ENCODE measurements at regions not wholly inside any gene's neighbourhood (a gene's known extent, or its start where the extent isn't known, plus 50 kb on each side); places are given as distances from the start of the nearest gene placed in this dataset.

- TF ChIP-seq CTCF (conservative IDR thresholded peaks at IDR 0.05 in 1 of 2, IDR thresholded peaks at IDR 0.05 in 1 of 2; ENCODE audit: extremely low read depth in 1 of 2, insufficient read depth in 1 of 2, low read depth in 1 of 2, low read length in 2 of 2), result no peak
- TF ChIP-seq EZH2 (IDR thresholded peaks at IDR 0.05; ENCODE audit: borderline replicate concordance, low read length), result no peak
Measured at GRCh38 chr7:67661-68395, 124.5 kb upstream of the FAM20C start.

Data from mammary epithelial cell (primary cell).